HCT116 (cell line): ENCODE measurements at regions not wholly inside any gene's neighbourhood (a gene's known extent, or its start where the extent isn't known, plus 50 kb on each side); places are given as distances from the start of the nearest gene placed in this dataset.

Source experiments
- ATAC-seq: fragments of 200-7000 bp; cut with Tn5 transposase; 2 replicates; pipeline ENCODE4 v1.9.1; 2020; ENCODE audit warnings: mild to moderate bottlenecking, moderate library complexity
- BruUV-seq: library from RNA; stranded (reverse); fragments of 400-500 nt; replicated peaks from 2 replicates; lab custom pipeline; 2021; lab: Mats Ljungman, UMichigan
- CTCF ChIA-PET: fragments of 300-600 bp; sonication (Branson Sonifier 250); formaldehyde crosslinking; loops from one replicate; lab custom pipeline; 2021; ENCODE audit warnings: antibody characterized with exemption; lab: Charles Lee
- POLR2A ChIA-PET: fragments of 300-600, 350-600 bp; sonication (Branson Sonifier 250); formaldehyde crosslinking; loops from one replicate; lab custom pipeline; 2021; ENCODE audit warnings: antibody characterized with exemption; lab: Charles Lee
- RAD21 ChIA-PET, 2 experiments: fragments of 300-600 bp; sonication (Branson Sonifier 250); formaldehyde crosslinking; loops; one replicate each; lab custom pipeline; 2023; ENCODE audit warnings: low total read pairs in 2 of 2; ENCODE audit not compliant: uncharacterized antibody in 2 of 2, unreplicated experiment in 2 of 2, low non-redundant PET in 1 of 2; lab: Charles Lee
- DNase-seq: peaks from one replicate; pipeline ENCODE4 v3.0.0-alpha.2; 2010; ENCODE audit warnings: low read depth, low spot score
- H2AFZ ChIP-seq: fragments of 200-600 bp; shearing (Covaris generic), sonication (generic); 2 replicates; pipeline ENCODE4 v1.6.1; 2017; ENCODE audit warnings: low read depth, mixed run types, mixed read lengths, antibody characterized with exemption, low read length; ENCODE audit not compliant: poor library complexity, severe bottlenecking
- H3K27ac ChIP-seq: 2 replicates; pipeline ENCODE4 v1.5.1; 2012; ENCODE audit warnings: low read depth, low read length
- H3K27me3 ChIP-seq: fragments of 200-600 bp; sonication (generic); 2 replicates; pipeline ENCODE4 v1.6.1; 2016; ENCODE audit warnings: mixed run types, low read length, mixed read lengths; ENCODE audit not compliant: insufficient read depth
- H3K36me3 ChIP-seq, 2 experiments: fragments of 200-500 bp in 1 of 2; fragments of 200-600 bp in 1 of 2; sonication (Bioruptor generic) in 1 of 2; sonication (generic) in 1 of 2; 2 replicates each; pipeline versions ENCODE4 v1.5.1 to v1.6.1; 2014 to 2016; ENCODE audit warnings: low read length in 2 of 2, inconsistent platforms in 1 of 2, mixed read lengths in 1 of 2, mixed run types in 1 of 2; ENCODE audit not compliant: insufficient read depth in 2 of 2, control insufficient read depth in 1 of 2
- H3K4me1 ChIP-seq, 2 experiments: fragments of 200-600 bp in 1 of 2; sonication (generic) in 1 of 2; 2 replicates each; pipeline versions ENCODE4 v1.5.1 to v1.6.1; 2012 to 2017; ENCODE audit warnings: low read length in 2 of 2, inconsistent platforms in 1 of 2, mild to moderate bottlenecking in 1 of 2, mixed read lengths in 1 of 2, mixed run types in 1 of 2, moderate library complexity in 1 of 2; ENCODE audit not compliant: insufficient read depth in 2 of 2, control insufficient read depth in 1 of 2
- H3K4me2 ChIP-seq: fragments of 200-600 bp; sonication (generic); 2 replicates; pipeline ENCODE4 v1.6.1; 2017; ENCODE audit warnings: mixed run types, low read length, mixed read lengths
- H3K4me3 ChIP-seq, 2 experiments: fragments of 200-600 bp in 1 of 2; sonication (generic) in 1 of 2; replicated peaks in 1 of 2; 2 replicates each; pipeline ENCODE4 v1.5.1; 2011 to 2016; ENCODE audit warnings: low read length in 2 of 2, control low read depth in 1 of 2, low read depth in 1 of 2, mild to moderate bottlenecking in 1 of 2, mixed read lengths in 1 of 2, mixed run types in 1 of 2
- H3K79me2 ChIP-seq: fragments of 200-600 bp; sonication (generic); 2 replicates; pipeline ENCODE4 v1.6.1; 2017; ENCODE audit warnings: mild to moderate bottlenecking, mixed run types, low read length, moderate library complexity, mixed read lengths; ENCODE audit not compliant: insufficient read depth
- H3K9ac ChIP-seq: fragments of 200-600 bp; sonication (generic); 2 replicates; pipeline ENCODE4 v1.6.1; 2016; ENCODE audit warnings: low read length, mixed read lengths
- H3K9me2 ChIP-seq: fragments of 200-600 bp; sonication (generic), shearing (Covaris generic); 2 replicates; pipeline ENCODE4 v1.6.1; 2017; ENCODE audit warnings: mixed run types, mild to moderate bottlenecking, moderate library complexity; ENCODE audit not compliant: insufficient read depth
- H3K9me3 ChIP-seq, 2 experiments: fragments of 200-500 bp in 1 of 2; fragments of 200-600 bp in 1 of 2; sonication (Bioruptor generic) in 1 of 2; sonication (generic) in 1 of 2; 2 replicates each; pipeline ENCODE4 v1.6.1; 2014 to 2017; ENCODE audit warnings: low read length in 2 of 2, mixed read lengths in 2 of 2, inconsistent platforms in 1 of 2, low read depth in 1 of 2, mild to moderate bottlenecking in 1 of 2, mixed run types in 1 of 2, moderate library complexity in 1 of 2; ENCODE audit not compliant: control insufficient read depth in 1 of 2, insufficient read depth in 1 of 2
- H4K20me1 ChIP-seq: fragments of 200-600 bp; sonication (generic), shearing (Covaris generic); 2 replicates; pipeline ENCODE4 v1.6.1; 2017; ENCODE audit warnings: mixed run types, mild to moderate bottlenecking, moderate library complexity; ENCODE audit not compliant: insufficient read depth
- ATF3 ChIP-seq: IDR thresholded peaks from 2 replicates; pipeline ENCODE4 v1.6.1; 2012
- CBX3 ChIP-seq: IDR thresholded peaks from 2 replicates; pipeline ENCODE4 v1.6.1; 2012; ENCODE audit warnings: low read depth
- EGR1 ChIP-seq: IDR thresholded peaks from 2 replicates; pipeline ENCODE4 v1.6.1; 2012; ENCODE audit warnings: low read depth
- EZH2phosphoT487 ChIP-seq: fragments of 200-600 bp; IDR thresholded peaks from 2 replicates; pipeline ENCODE4 v1.6.1; 2018; ENCODE audit warnings: antibody characterized with exemption, borderline replicate concordance
- FOSL1 ChIP-seq: IDR thresholded peaks from 2 replicates; pipeline ENCODE4 v1.6.1; 2012; ENCODE audit warnings: low read depth
- JUND ChIP-seq: IDR thresholded peaks from 2 replicates; pipeline ENCODE4 v1.6.1; 2012
- POLR2AphosphoS5 ChIP-seq: IDR thresholded peaks from 2 replicates; pipeline ENCODE4 v1.6.1; 2011; ENCODE audit warnings: mild to moderate bottlenecking, low read depth, low read length, moderate library complexity
- SIN3A ChIP-seq: IDR thresholded peaks from 2 replicates; pipeline ENCODE4 v1.6.1; 2012; ENCODE audit warnings: low read depth
- SRF ChIP-seq: IDR thresholded peaks from 2 replicates; pipeline ENCODE4 v1.6.1; 2012; ENCODE audit warnings: low read depth
- TCF7L2 ChIP-seq: IDR thresholded peaks from 2 replicates; pipeline ENCODE4 v1.7.0; 2011; ENCODE audit warnings: borderline replicate concordance, inconsistent platforms; ENCODE audit not compliant: insufficient read depth, insufficient read length; ENCODE audit errors: extremely low read depth
- YY1 ChIP-seq: IDR thresholded peaks from 2 replicates; pipeline ENCODE4 v1.6.1; 2011; ENCODE audit warnings: low read length, low read depth, moderate library complexity, mild to moderate bottlenecking; ENCODE audit not compliant: insufficient replicate concordance; ENCODE audit errors: extremely low read depth
- intact Hi-C: fragments of 100-400 bp; cut with micrococcal nuclease; formaldehyde crosslinking; loops from 2 replicates; pipeline ENCODE4 v1.10.0; 2022
- TF ChIP-seq, protein P1 (sequence below), 3 experiments: fragments of 200-600 bp in 1 of 3; sonication (generic) in 1 of 3; IDR thresholded peaks in 2 of 3; conservative IDR thresholded peaks in 1 of 3; 2 replicates each; pipeline ENCODE4 v1.5.1; 2012 to 2017; ENCODE audit warnings: low read depth in 2 of 3, low read length in 2 of 3, antibody characterized with exemption in 1 of 3, borderline replicate concordance in 1 of 3, control low read depth in 1 of 3, mild to moderate bottlenecking in 1 of 3, mixed read lengths in 1 of 3, mixed run types in 1 of 3, moderate library complexity in 1 of 3; ENCODE audit not compliant: insufficient read depth in 1 of 3

DNA sequence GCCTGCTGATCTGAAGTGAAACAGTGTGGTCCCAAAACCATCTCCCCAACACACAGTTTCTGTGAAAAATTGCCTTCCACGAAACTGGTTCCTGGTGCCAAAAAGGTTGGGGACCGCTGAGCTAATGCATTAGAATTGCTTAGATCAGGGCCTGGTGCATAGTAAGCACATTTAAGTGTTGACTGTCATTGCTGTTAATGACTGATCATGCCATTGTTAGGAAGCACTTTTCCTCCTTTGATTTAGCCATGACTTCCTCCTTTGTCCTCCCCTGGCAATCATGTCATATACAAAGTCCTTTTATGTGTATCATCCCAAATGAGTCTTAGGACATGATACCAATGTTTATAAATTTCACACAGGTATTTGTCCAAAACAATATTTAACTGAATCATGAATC is 81.5 kb upstream of the ATP11B start:
- H3K4me2 ChIP-seq = no peak overlapping the region
- intact Hi-C loops = loop anchor here (10.0 kb wide), 1 partner anchor 473 kb away; no protein-coding TSS in a partner anchor
- RAD21 ChIA-PET = no interaction called here
- no peak for DNase-seq
- H3K27me3 ChIP-seq = no peaks in the 10 kb centered on the region
- no peak for ATAC-seq
- no peak overlapping the region for H3K9ac ChIP-seq
- no TSS peak for BruUV-seq
- H3K9me2 ChIP-seq = no peaks in the 10 kb centered on the region
- H3K36me3 ChIP-seq = no peaks in the 10 kb centered on the region
- POLR2A ChIA-PET = no interaction called here
- no peak overlapping the region for H3K27ac ChIP-seq
- CTCF ChIA-PET = no interaction called here
- TF ChIP-seq CBX3 (no peak), TCF7L2 (no peak), SRF (no peak), YY1 (no peak), POLR2AphosphoS5 (no peak), SIN3A (no peak), JUND (no peak), EZH2phosphoT487 (no peak), FOSL1 (no peak), ATF3 (no peak), EGR1 (no peak)
- TF ChIP-seq, protein P1, sequence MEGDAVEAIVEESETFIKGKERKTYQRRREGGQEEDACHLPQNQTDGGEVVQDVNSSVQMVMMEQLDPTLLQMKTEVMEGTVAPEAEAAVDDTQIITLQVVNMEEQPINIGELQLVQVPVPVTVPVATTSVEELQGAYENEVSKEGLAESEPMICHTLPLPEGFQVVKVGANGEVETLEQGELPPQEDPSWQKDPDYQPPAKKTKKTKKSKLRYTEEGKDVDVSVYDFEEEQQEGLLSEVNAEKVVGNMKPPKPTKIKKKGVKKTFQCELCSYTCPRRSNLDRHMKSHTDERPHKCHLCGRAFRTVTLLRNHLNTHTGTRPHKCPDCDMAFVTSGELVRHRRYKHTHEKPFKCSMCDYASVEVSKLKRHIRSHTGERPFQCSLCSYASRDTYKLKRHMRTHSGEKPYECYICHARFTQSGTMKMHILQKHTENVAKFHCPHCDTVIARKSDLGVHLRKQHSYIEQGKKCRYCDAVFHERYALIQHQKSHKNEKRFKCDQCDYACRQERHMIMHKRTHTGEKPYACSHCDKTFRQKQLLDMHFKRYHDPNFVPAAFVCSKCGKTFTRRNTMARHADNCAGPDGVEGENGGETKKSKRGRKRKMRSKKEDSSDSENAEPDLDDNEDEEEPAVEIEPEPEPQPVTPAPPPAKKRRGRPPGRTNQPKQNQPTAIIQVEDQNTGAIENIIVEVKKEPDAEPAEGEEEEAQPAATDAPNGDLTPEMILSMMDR (IDR thresholded peaks at IDR 0.05 in 2 of 3, conservative IDR thresholded peaks at IDR 0.05 in 1 of 3; ENCODE audit: borderline replicate concordance in 1 of 3, insufficient read depth in 1 of 3, low read depth in 2 of 3, low read length in 2 of 3) = no peak
- TF ChIP-seq, all 23 proteins: peak for 0
- no peaks in the 10 kb centered on the region for H3K4me1 ChIP-seq
- H2AFZ ChIP-seq = no peak overlapping the region
- H3K4me3 ChIP-seq = no peak overlapping the region
- H3K9me3 ChIP-seq = no peaks in the 10 kb centered on the region
- H4K20me1 ChIP-seq = no peaks in the 10 kb centered on the region
- H3K79me2 ChIP-seq = no peaks in the 10 kb centered on the region
